ENCODE measurements at regions not wholly inside any gene's neighbourhood (a gene's known extent, or its start where the extent isn't known, plus 50 kb on each side); places are given as distances from the start of the nearest gene placed in this dataset.
"Not testable (repeated sequence)": the region's sequence is repeated elsewhere in the genome, so short reads cannot be mapped to it uniquely, and the experiment has no call there.

GRCh38 chr2:42973726-42974125 is 181.3 kb upstream of the HAAO start:
- DNase-seq (ENCODE audit: low spot score): no peak
- TF ChIP-seq CTCF (conservative IDR thresholded peaks at IDR 0.05; ENCODE audit: low read depth, low read length): no peak
- TF ChIP-seq EZH2 (IDR thresholded peaks at IDR 0.05; ENCODE audit: borderline replicate concordance, low read depth, low read length, poor library complexity, severe bottlenecking): no peak
- no peaks in the 10 kb centered on the region for H3K9me3 ChIP-seq (ENCODE audit: low read depth, low read length, poor library complexity, severe bottlenecking)
- ChIA-PET POLR2A (ENCODE audit: low non-redundant PET) (no interaction called here), CTCF (no interaction called here)
- H3K36me3 ChIP-seq (ENCODE audit: insufficient read depth, low read length, poor library complexity, severe bottlenecking): no peaks in the 10 kb centered on the region
- BruUV-seq (replicated peaks): no TSS peak
- no peak overlapping the region for H3K27ac ChIP-seq (ENCODE audit: low read depth, low read length, poor library complexity, severe bottlenecking)
- intact Hi-C loops (cut with micrococcal nuclease; ENCODE audit: unreplicated experiment): loop anchor here (2.0 to 10.0 kb wide), 2 partner anchors 151 to 511 kb away; no protein-coding TSS in a partner anchor
- no peak overlapping the region for H3K4me3 ChIP-seq (ENCODE audit: low read depth, low read length, poor library complexity, severe bottlenecking)
- no peaks in the 10 kb centered on the region for H3K4me1 ChIP-seq (ENCODE audit: insufficient read depth, low read length, poor library complexity, severe bottlenecking)
- H3K27me3 ChIP-seq (replicated peaks; ENCODE audit: insufficient read depth, low read depth, low read length, poor library complexity): no peaks in the 10 kb centered on the region

DNA sequence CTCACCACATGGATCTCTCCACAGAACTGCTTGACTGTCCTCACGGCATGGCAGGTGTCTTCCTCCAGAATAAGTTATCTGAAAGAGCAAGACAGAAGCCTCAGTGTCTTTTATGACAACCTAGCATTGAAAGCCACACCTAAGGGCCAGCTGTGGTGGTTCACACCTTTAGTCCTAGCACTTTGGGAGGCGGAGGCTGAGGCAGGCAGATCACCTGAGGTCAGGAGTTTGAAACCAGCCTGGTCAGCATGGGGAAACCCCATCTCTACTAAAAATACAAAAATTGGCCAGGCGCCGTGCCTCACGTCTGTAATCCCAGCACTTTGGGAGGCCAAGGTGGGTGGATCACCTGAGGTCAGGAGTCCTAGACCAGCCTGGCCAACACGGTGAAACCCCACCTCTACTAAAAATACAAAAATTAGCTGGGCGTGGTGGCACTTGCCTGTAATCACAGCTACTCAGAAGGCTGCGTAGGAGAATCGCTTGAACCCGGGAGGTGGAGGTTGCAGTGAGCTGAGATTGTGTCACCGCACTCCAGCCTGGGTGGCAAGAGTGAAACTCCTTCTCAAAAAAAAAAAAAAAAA is 180.6 kb upstream of the HAAO start:
- H3K27ac ChIP-seq (ENCODE audit: low read depth, low read length, poor library complexity, severe bottlenecking); H3K4me1 ChIP-seq (ENCODE audit: insufficient read depth, low read length, poor library complexity, severe bottlenecking); H3K4me3 ChIP-seq (ENCODE audit: low read depth, low read length, poor library complexity, severe bottlenecking); H3K9me3 ChIP-seq (ENCODE audit: low read depth, low read length, poor library complexity, severe bottlenecking); H3K27me3 ChIP-seq (replicated peaks; ENCODE audit: insufficient read depth, low read depth, low read length, poor library complexity); DNase-seq (ENCODE audit: low spot score); BruUV-seq (replicated peaks); H3K36me3 ChIP-seq (ENCODE audit: insufficient read depth, low read length, poor library complexity, severe bottlenecking); POLR2A ChIA-PET (ENCODE audit: low non-redundant PET): not testable (repeated sequence)
- CTCF ChIA-PET: interaction anchor here (0.7 kb wide), 1 partner anchor 35 kb away, joined by 7 read pairs; no protein-coding TSS in a partner anchor
- intact Hi-C loops (cut with micrococcal nuclease; ENCODE audit: unreplicated experiment): loop anchor here (10.0 kb wide), 1 partner anchor 152 kb away; no protein-coding TSS in a partner anchor

DNA sequence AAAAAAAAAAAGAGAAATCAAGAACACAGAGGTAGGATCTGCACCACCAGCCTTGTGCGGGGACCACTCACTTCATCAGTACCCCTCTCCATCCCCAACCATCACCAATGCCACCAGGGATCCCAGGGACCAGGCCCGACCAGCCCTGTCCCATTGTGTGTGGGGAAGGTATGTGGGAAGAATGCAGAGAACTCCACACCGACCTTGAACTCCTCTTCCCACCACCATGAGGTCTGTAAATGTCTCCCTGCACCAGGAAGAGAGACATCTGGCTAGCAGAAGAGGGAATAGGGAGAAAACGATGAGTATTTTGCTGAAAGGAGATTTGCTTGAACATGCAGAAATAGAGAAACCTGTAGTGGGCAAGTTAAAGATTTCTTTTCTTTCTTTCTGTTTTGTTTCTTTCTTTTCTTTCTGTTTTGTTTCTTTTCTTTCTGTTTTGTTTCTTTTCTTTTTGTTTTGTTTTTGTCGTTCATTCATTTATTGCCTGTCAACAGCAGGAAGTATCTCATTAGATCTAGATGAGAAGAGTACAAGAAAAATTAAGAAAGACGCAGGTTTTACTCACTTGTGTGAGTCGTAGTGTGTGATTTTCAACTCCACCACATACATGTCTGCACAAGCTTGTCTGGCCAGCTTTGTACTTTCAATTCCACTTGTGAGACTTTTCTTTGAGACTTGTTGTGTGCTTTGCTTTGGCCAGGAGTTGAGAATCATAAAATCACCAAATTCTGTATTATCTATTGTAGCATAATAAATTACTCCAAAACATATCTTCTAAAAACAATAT is 179.8 kb upstream of the HAAO start:
- BruUV-seq (replicated peaks): no TSS peak
- intact Hi-C loops (cut with micrococcal nuclease; ENCODE audit: unreplicated experiment): loop anchor here (10.0 kb wide), 1 partner anchor 153 kb away; no protein-coding TSS in a partner anchor
- CTCF ChIA-PET: interaction anchor here (0.6 kb wide), 1 partner anchor 257 kb away, joined by 4 read pairs; no protein-coding TSS in a partner anchor

More for the DNA sequence above, 179.8 kb upstream of the HAAO start:
- TF ChIP-seq EZH2 (IDR thresholded peaks at IDR 0.05; ENCODE audit: borderline replicate concordance, low read depth, low read length, poor library complexity, severe bottlenecking) (no peak), CTCF (conservative IDR thresholded peaks at IDR 0.05; ENCODE audit: low read depth, low read length) (no peak)
- Histone ChIP-seq H3K27ac (ENCODE audit: low read depth, low read length, poor library complexity, severe bottlenecking) (no peak overlapping the region), H3K4me1 (ENCODE audit: insufficient read depth, low read length, poor library complexity, severe bottlenecking) (no peaks in the 10 kb centered on the region), H3K4me3 (ENCODE audit: low read depth, low read length, poor library complexity, severe bottlenecking) (no peak overlapping the region), H3K27me3 (replicated peaks; ENCODE audit: insufficient read depth, low read depth, low read length, poor library complexity) (no peaks in the 10 kb centered on the region), H3K36me3 (ENCODE audit: insufficient read depth, low read length, poor library complexity, severe bottlenecking) (no peaks in the 10 kb centered on the region), H3K9me3 (ENCODE audit: low read depth, low read length, poor library complexity, severe bottlenecking) (no peaks in the 10 kb centered on the region)
- POLR2A ChIA-PET (ENCODE audit: low non-redundant PET): no interaction called here
- no peak for DNase-seq (ENCODE audit: low spot score)
